HAP-1 (cell line): ENCODE measurements at regions not wholly inside any gene's neighbourhood (a gene's known extent, or its start where the extent isn't known, plus 50 kb on each side); places are given as distances from the start of the nearest gene placed in this dataset.

ENCODE experiments used
- DNase-seq, 2 experiments: peaks; one replicate each; pipeline ENCODE4 v3.0.0-alpha.2; 2016 to 2020; ENCODE audit warnings: low spot score in 2 of 2
- H3K27me3 ChIP-seq: fragments of 250-450 bp; sonication (Bioruptor Pico); 2 replicates; pipeline ENCODE4 v1.5.1; 2020; ENCODE audit warnings: low read depth, mild to moderate bottlenecking, moderate library complexity
- H3K36me3 ChIP-seq: fragments of 250-450 bp; sonication (Bioruptor Pico); replicated peaks from 2 replicates; pipeline ENCODE4 v1.5.1; 2020; ENCODE audit warnings: mild to moderate bottlenecking
- H3K4me1 ChIP-seq: fragments of 250-450 bp; sonication (Bioruptor Pico); 2 replicates; pipeline ENCODE4 v1.5.1; 2020; ENCODE audit warnings: mild to moderate bottlenecking
- H3K4me3 ChIP-seq: fragments of 250-450 bp; sonication (Bioruptor Pico); 2 replicates; pipeline ENCODE4 v1.5.1; 2020; ENCODE audit warnings: mild to moderate bottlenecking, moderate library complexity
- H3K9me3 ChIP-seq: fragments of 250-450 bp; sonication (Bioruptor Pico); 2 replicates; pipeline ENCODE4 v1.5.1; 2020; ENCODE audit warnings: mild to moderate bottlenecking, moderate library complexity
- in situ Hi-C: fragments of 300-500 bp; cut with MboI; formaldehyde crosslinking; loops from 3 replicates; pipeline ENCODE4 v1.14.3; 2020; ENCODE audit warnings: low sequenced_read_pairs, inconsistent platforms, mixed read lengths

- H3K27me3 ChIP-seq, result no peaks in the 10 kb centered on the region
- H3K36me3 ChIP-seq, result no peaks in the 10 kb centered on the region
- DNase-seq, result no peak
- H3K9me3 ChIP-seq, result no peaks in the 10 kb centered on the region
- in situ Hi-C loops, result loop anchor here (10.0 to 25.0 kb wide), 2 partner anchors 115 to 473 kb away; no protein-coding TSS in a partner anchor
- peaks cover 7% of the 10 kb centered on the region; the same call in 1 of the 2 replicates for H3K4me1 ChIP-seq
- no peak overlapping the region for H3K4me3 ChIP-seq
Observed at GRCh38 chr1:43059640-43060574, 101.2 kb upstream of the SLC2A1 start.

GRCh38 chr1:43058545-43059360 lies 100.1 kb upstream of the SLC2A1 start:
- no peaks in the 10 kb centered on the region for H3K9me3 ChIP-seq
- peaks cover 7% of the 10 kb centered on the region; the same call in 1 of the 2 replicates for H3K4me1 ChIP-seq
- in situ Hi-C loops, result loop anchor here (25.0 kb wide), 1 partner anchor 471 kb away; no protein-coding TSS in a partner anchor
- DNase-seq, result peak in 1 of 2 experiments; percentile 17
- H3K36me3 ChIP-seq, result no peaks in the 10 kb centered on the region
- H3K27me3 ChIP-seq, result no peaks in the 10 kb centered on the region
- H3K4me3 ChIP-seq, result no peak overlapping the region

GRCh38 chr1:43058056-43058455 lies 99.4 kb upstream of the SLC2A1 start:
- DNase-seq, result no peak
- in situ Hi-C loops, result loop anchor here (25.0 kb wide), 1 partner anchor 471 kb away; no protein-coding TSS in a partner anchor
- Histone ChIP-seq H3K36me3 (no peaks in the 10 kb centered on the region), H3K27me3 (no peaks in the 10 kb centered on the region), H3K4me3 (no peak overlapping the region), H3K9me3 (no peaks in the 10 kb centered on the region), H3K4me1 (peaks cover 7% of the 10 kb centered on the region; the same call in 1 of the 2 replicates)

GRCh38 chr1:43057567-43057966 lies 98.9 kb upstream of the SLC2A1 start:
- H3K27me3 ChIP-seq, result no peaks in the 10 kb centered on the region
- H3K9me3 ChIP-seq, result no peaks in the 10 kb centered on the region
- DNase-seq, result no peak
- H3K36me3 ChIP-seq, result no peaks in the 10 kb centered on the region
- H3K4me3 ChIP-seq, result no peak overlapping the region
- in situ Hi-C loops, result loop anchor here (25.0 kb wide), 1 partner anchor 470 kb away; no protein-coding TSS in a partner anchor
- peaks cover 7% of the 10 kb centered on the region; the same call in 1 of the 2 replicates for H3K4me1 ChIP-seq

DNA sequence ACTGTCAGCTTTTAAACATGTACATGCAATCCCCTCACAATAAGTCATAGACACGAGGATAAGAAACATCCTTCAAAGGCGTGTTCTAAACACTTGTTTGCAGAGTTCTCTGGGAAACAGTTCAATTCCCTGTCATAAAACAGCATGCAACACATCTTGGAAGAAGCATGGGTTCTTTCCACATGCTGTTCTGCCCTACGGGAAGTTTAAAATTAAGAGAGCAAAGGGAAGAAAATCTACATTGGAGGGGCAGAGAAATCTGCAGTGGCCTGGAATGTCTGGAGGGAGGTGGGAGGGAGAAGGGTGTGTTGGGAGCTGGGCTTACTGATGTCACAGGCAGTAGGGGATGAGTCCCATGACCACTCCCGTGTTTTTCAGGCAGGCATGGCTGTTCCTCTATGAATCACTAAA lies 98.3 kb upstream of the SLC2A1 start:
- H3K4me1 ChIP-seq, result peaks cover 7% of the 10 kb centered on the region; the same call in 1 of the 2 replicates
- no peak overlapping the region for H3K4me3 ChIP-seq
- no peaks in the 10 kb centered on the region for H3K9me3 ChIP-seq
- DNase-seq, result no peak
- H3K27me3 ChIP-seq, result no peaks in the 10 kb centered on the region
- no peaks in the 10 kb centered on the region for H3K36me3 ChIP-seq
- in situ Hi-C loops, result loop anchor here (25.0 kb wide), 1 partner anchor 470 kb away; no protein-coding TSS in a partner anchor

- H3K4me3 ChIP-seq, result no peak overlapping the region
- in situ Hi-C loops, result loop anchor here (25.0 kb wide), 1 partner anchor 469 kb away; no protein-coding TSS in a partner anchor
- H3K27me3 ChIP-seq, result no peaks in the 10 kb centered on the region
Observed at GRCh38 chr1:43056460-43056859, 97.8 kb upstream of the SLC2A1 start.

GRCh38 chr1:43054961-43055360 lies 96.3 kb upstream of the SLC2A1 start:
- Histone ChIP-seq H3K27me3 (no peaks in the 10 kb centered on the region), H3K36me3 (no peaks in the 10 kb centered on the region), H3K9me3 (no peaks in the 10 kb centered on the region), H3K4me3 (no peak overlapping the region), H3K4me1 (peaks cover under 1% of the 10 kb centered on the region; the same call in 1 of the 2 replicates)
- in situ Hi-C loops, result loop anchor here (25.0 kb wide), 1 partner anchor 468 kb away; no protein-coding TSS in a partner anchor
- DNase-seq, result no peak

More at GRCh38 chr1:43056460-43056859, 97.8 kb upstream of the SLC2A1 start:
- Histone ChIP-seq H3K4me1 (peaks cover 4% of the 10 kb centered on the region; the same call in 1 of the 2 replicates), H3K36me3 (no peaks in the 10 kb centered on the region), H3K9me3 (no peaks in the 10 kb centered on the region)
- no peak for DNase-seq

- DNase-seq, result no peak
- no peaks in the 10 kb centered on the region for H3K36me3 ChIP-seq
- H3K27me3 ChIP-seq, result no peaks in the 10 kb centered on the region
- in situ Hi-C loops, result loop anchor here (25.0 kb wide), 1 partner anchor 466 kb away; no protein-coding TSS in a partner anchor
- no peak overlapping the region for H3K4me3 ChIP-seq
- no peaks in the 10 kb centered on the region for H3K9me3 ChIP-seq
- H3K4me1 ChIP-seq, result no peaks in the 10 kb centered on the region
Observed at GRCh38 chr1:43052786-43053439, 94.2 kb upstream of the SLC2A1 start.

GRCh38 chr1:43052322-43052721 lies 93.7 kb upstream of the SLC2A1 start:
- DNase-seq, result no peak
- no peaks in the 10 kb centered on the region for H3K9me3 ChIP-seq
- no peaks in the 10 kb centered on the region for H3K4me1 ChIP-seq
- no peak overlapping the region for H3K4me3 ChIP-seq
- in situ Hi-C loops, result loop anchor here (25.0 kb wide), 1 partner anchor 465 kb away; no protein-coding TSS in a partner anchor
- H3K36me3 ChIP-seq, result no peaks in the 10 kb centered on the region
- no peaks in the 10 kb centered on the region for H3K27me3 ChIP-seq

DNA sequence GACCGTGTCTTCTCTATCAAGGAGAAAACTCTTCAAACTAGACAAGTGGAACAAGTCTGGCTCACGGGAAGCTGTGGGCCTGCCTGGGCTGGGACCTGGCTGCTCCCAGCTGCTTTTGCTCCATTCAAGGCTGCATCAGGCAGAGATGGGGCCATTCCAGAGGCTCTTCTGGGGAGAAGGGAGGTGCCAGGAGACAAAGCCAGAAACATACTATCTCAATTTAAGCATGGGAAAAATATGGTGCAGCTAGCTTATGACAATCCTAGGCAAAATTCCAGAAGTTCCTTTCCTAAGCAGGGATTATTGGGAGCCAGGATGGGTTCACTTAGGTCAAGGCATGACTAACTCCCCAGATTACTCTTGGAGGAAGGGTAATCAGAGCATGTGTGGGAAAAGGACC lies 90.8 kb upstream of the SLC2A1 start:
- no peaks in the 10 kb centered on the region for H3K4me1 ChIP-seq
- DNase-seq, result no peak
- H3K9me3 ChIP-seq, result no peaks in the 10 kb centered on the region
- H3K36me3 ChIP-seq, result no peaks in the 10 kb centered on the region
- in situ Hi-C loops, result no loop called here
- H3K4me3 ChIP-seq, result no peak overlapping the region
- H3K27me3 ChIP-seq, result no peaks in the 10 kb centered on the region

DNA sequence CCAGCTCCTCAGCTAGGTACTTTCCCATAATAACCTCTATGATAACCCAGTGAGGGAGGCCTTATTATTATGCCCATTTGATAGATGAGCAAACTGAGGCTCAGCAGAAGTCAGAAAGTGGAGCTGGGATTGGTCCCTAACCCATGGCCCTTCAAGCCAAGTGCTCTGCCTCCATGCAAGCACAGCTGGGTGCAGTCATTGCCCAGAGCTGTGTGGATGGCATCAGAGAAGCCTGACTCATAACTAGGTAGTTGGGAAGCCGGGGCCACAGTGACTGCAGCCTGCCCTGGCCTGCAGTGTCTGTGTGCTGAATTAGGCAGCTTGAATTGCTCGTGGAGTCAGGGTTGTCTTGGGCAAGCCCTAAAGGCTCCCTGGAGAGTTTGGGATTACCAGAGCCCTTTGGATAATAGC lies 89.9 kb upstream of the SLC2A1 start:
- no peaks in the 10 kb centered on the region for H3K27me3 ChIP-seq
- H3K4me3 ChIP-seq, result no peak overlapping the region
- H3K4me1 ChIP-seq, result no peaks in the 10 kb centered on the region
- no peaks in the 10 kb centered on the region for H3K9me3 ChIP-seq
- in situ Hi-C loops, result no loop called here
- no peaks in the 10 kb centered on the region for H3K36me3 ChIP-seq
- DNase-seq, result peak in 1 of 2 experiments; percentile 15

DNA sequence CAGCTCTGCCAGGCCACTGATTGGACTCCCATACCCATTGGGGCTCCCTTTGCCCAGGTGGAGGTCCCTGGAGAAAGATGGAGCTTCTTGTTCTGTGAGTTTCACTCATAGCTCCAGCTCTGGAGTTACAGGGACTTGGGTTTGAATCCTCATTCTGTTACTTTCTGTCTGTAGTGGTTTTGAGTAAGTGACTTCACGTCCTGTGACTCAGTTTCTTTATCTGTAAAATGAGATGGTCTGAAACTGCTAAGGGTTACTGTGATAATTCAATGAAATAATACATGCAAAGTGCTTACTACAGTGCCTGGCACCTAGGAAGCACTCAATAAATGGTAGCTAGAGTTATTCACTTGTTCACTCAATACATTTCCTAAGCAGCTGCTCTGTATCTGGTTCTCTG lies 88.5 kb upstream of the SLC2A1 start:
- H3K27me3 ChIP-seq, result no peaks in the 10 kb centered on the region
- no peak for DNase-seq
- in situ Hi-C loops, result no loop called here
- no peaks in the 10 kb centered on the region for H3K4me1 ChIP-seq
- no peaks in the 10 kb centered on the region for H3K9me3 ChIP-seq
- H3K4me3 ChIP-seq, result no peak overlapping the region
- no peaks in the 10 kb centered on the region for H3K36me3 ChIP-seq
